H1 (cell line): ENCODE measurements at regions not wholly inside any gene's neighbourhood (a gene's known extent, or its start where the extent isn't known, plus 50 kb on each side); places are given as distances from the start of the nearest gene placed in this dataset.

Experiments used
- BACH1 ChIP-seq: IDR thresholded peaks from 2 replicates; pipeline ENCODE4 v1.6.1; 2012; ENCODE audit warnings: low read length, improper control_type of control experiment
- CHD7 ChIP-seq: fragments of 300-600 bp; sonication (generic); IDR thresholded peaks from 2 replicates; pipeline ENCODE4 v1.7.1; 2012; ENCODE audit warnings: low read length, moderate library complexity, mild to moderate bottlenecking, inconsistent platforms; ENCODE audit not compliant: insufficient replicate concordance
- EGR1 ChIP-seq: IDR thresholded peaks from 2 replicates; pipeline ENCODE4 v1.6.1; 2011; ENCODE audit warnings: low read depth, low read length, borderline replicate concordance
- JUN ChIP-seq: IDR thresholded peaks from 2 replicates; pipeline ENCODE4 v1.6.1; 2011; ENCODE audit warnings: low read depth, mild to moderate bottlenecking, improper control_type of control experiment, low read length
- NRF1 ChIP-seq: IDR thresholded peaks from 2 replicates; pipeline ENCODE4 v1.6.1; 2011; ENCODE audit warnings: mild to moderate bottlenecking, low read depth, low read length, improper control_type of control experiment
- PHF8 ChIP-seq: fragments of 200-600 bp; sonication (generic); conservative IDR thresholded peaks from 2 replicates; pipeline ENCODE4 v1.7.1; 2012; ENCODE audit warnings: low read depth, mild to moderate bottlenecking, inconsistent platforms, low read length, moderate library complexity
- RXRA ChIP-seq: IDR thresholded peaks from 2 replicates; pipeline ENCODE4 v1.6.1; 2011; ENCODE audit warnings: low read depth, mild to moderate bottlenecking, low read length, moderate library complexity; ENCODE audit not compliant: insufficient read depth
- SIN3A ChIP-seq, 2 experiments: IDR thresholded peaks in 1 of 2; conservative IDR thresholded peaks in 1 of 2; 2 replicates each; pipeline ENCODE4 v1.6.1; 2011 to 2012; ENCODE audit warnings: low read length in 2 of 2, improper control_type of control experiment in 1 of 2, low read depth in 1 of 2, mild to moderate bottlenecking in 1 of 2
- SIX5 ChIP-seq: IDR thresholded peaks from 2 replicates; pipeline ENCODE4 v1.6.1; 2011; ENCODE audit warnings: mild to moderate bottlenecking, low read depth, low read length
- TCF12 ChIP-seq: IDR thresholded peaks from 2 replicates; pipeline ENCODE4 v1.6.1; 2011; ENCODE audit warnings: low read depth, mild to moderate bottlenecking, low read length

- no peak for TF ChIP-seq CHD7
- no peak for TF ChIP-seq EGR1
- TF ChIP-seq JUN, result no peak
- TF ChIP-seq SIN3A (conservative IDR thresholded peaks at IDR 0.05 in 1 of 2, IDR thresholded peaks at IDR 0.05 in 1 of 2; ENCODE audit: low read depth in 1 of 2, low read length in 2 of 2), result no peak
- no peak for TF ChIP-seq TCF12
- no peak for TF ChIP-seq SIX5
- no peak for TF ChIP-seq PHF8
- no peak for TF ChIP-seq BACH1
- no peak for TF ChIP-seq RXRA
- TF ChIP-seq NRF1, result no peak
Observed at GRCh38 chr20:24070679-24071078, 82.1 kb upstream of the GGTLC1 start (continued).
